GM19035 (cell line): ENCODE measurements at regions not wholly inside any gene's neighbourhood (a gene's known extent, or its start where the extent isn't known, plus 50 kb on each side); places are given as distances from the start of the nearest gene placed in this dataset.

Experiments
- ATAC-seq: cut with Tn5 transposase; IDR thresholded peaks from one replicate; pipeline ENCODE4 v1.9.1; 2021; ENCODE audit not compliant: unreplicated experiment

GRCh38 chr17:74040291-74040690 lies 163.2 kb upstream of the RPL38 start:
- ATAC-seq, result no peak

- ATAC-seq, result no peak
Observed at GRCh38 chr17:74040729-74041128, 162.7 kb upstream of the RPL38 start.

- no peak for ATAC-seq
Observed at GRCh38 chr17:74041869-74042640, 161.4 kb upstream of the RPL38 start.

GRCh38 chr17:74042744-74043486 lies 160.6 kb upstream of the RPL38 start:
- no peak for ATAC-seq

- no peak for ATAC-seq
Observed at GRCh38 chr17:74043976-74044375, 159.5 kb upstream of the RPL38 start.

- no peak for ATAC-seq
Observed at GRCh38 chr17:74045608-74046280, 157.7 kb upstream of the RPL38 start.

GRCh38 chr17:74049167-74049966 lies 154.1 kb upstream of the RPL38 start:
- no peak for ATAC-seq

GRCh38 chr17:74049967-74050458 lies 153.5 kb upstream of the RPL38 start:
- no peak for ATAC-seq

- no peak for ATAC-seq
Observed at GRCh38 chr17:74051348-74051747, 152.1 kb upstream of the RPL38 start.

GRCh38 chr17:74052993-74053711 lies 150.3 kb upstream of the RPL38 start:
- ATAC-seq, result no peak

GRCh38 chr17:74053712-74054078 lies 149.8 kb upstream of the RPL38 start:
- ATAC-seq, result no peak

GRCh38 chr17:74054249-74054648 lies 149.2 kb upstream of the RPL38 start:
- no peak for ATAC-seq

- no peak for ATAC-seq
Observed at GRCh38 chr17:74055508-74056160, 147.8 kb upstream of the RPL38 start.

GRCh38 chr17:74059479-74060240 lies 143.8 kb upstream of the RPL38 start:
- no peak for ATAC-seq

- no peak for ATAC-seq
Observed at GRCh38 chr17:74061758-74062157, 141.7 kb upstream of the RPL38 start.

- ATAC-seq, result no peak
Observed at GRCh38 chr17:74062234-74062633, 141.2 kb upstream of the RPL38 start.

- ATAC-seq, result no peak
Observed at GRCh38 chr17:74063439-74063838, 140.0 kb upstream of the RPL38 start.

- no peak for ATAC-seq
Observed at GRCh38 chr17:74070374-74070773, 133.1 kb upstream of the RPL38 start.
